Activated T-helper 1 cell treated with anti-CD3 and anti-CD28 coated beads, Interleukin-2, amount 50 U/mL, for 16 hours (primary cell): ENCODE measurements at regions not wholly inside any gene's neighbourhood (a gene's known extent, or its start where the extent isn't known, plus 50 kb on each side); places are given as distances from the start of the nearest gene placed in this dataset.

Experiments
- DNase-seq, 2 donors: peaks; one replicate each; pipeline ENCODE4 v3.0.0-alpha.2; 2020; ENCODE audit warnings: low read depth in 1 of 2, low spot score in 1 of 2

DNA sequence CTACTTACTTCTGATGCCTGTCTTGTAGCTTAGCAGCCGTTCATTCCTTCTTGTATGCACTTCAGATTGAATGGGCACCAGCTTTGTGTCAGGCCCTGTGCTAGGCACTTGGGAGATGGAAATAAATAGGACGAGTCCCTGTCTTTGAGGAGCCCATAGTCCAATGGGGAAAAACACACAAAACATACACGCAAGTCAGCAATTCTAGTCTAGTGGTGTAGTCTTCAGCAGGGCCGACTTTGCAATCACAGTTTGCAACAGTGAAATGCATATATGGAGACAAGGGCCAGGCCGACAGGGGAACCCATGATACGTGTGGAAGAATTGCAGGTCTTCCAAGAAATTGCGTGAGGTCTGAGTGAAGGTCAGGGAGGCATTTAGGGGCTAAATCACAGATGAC lies 262.6 kb downstream of the MAF start:
- no peak for DNase-seq

DNA sequence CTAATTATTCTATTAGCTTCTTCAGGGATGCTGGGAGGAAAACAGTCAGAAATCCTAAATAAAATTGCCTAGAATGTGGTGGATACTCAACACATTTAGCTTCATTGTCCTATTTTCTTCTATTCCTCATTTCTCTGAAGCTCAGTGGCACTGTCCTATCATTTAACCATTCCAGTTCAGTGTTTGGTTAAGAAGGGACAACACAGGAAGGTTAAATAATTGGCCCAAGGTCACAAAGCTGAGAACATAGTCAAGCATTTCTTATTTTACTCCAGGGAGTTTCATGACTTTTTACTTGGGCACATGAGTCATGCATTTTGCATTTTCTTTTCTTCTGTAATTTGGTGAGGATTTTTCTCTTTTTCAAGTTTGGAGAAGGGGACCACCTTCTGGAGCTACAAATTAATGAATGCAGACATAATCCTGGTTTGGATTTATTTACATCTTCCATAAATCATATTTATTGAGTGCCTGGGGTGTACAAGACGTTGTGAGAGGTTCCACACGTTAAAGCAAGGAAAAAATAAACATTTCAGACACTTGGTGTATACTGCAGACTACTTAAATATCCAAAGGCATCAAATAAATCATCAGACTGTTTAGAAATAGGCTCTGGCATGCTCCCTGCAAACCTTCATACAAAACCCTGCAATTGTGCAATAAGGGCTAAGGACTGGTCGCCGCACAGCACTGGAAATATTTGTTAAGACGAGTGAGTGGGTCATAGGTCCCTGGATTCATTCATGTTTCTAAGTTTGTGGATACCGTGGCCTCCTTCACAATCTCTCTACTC lies 263.9 kb downstream of the MAF start:
- no peak for DNase-seq

DNA sequence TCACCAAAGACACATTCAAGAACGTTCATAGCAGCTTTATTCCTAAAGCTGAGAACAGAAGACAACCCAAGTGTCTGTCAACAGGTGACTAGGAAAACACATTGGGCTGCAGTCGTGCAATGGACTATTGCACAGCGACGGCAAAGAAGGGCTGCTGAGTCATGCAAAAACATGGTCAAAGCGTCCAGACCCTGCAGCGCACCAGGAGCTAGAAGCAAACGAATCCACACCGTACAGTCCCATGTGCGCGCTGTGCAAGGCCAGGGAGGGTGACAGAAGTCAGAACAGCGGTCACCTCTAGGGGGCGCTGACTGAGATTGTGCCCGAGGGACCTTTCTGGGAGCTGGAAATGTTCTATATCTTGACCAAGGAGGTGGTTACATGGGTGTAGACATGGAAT lies 266.4 kb downstream of the MAF start:
- peak in 1 of 2 donors; percentile 4 for DNase-seq

DNA sequence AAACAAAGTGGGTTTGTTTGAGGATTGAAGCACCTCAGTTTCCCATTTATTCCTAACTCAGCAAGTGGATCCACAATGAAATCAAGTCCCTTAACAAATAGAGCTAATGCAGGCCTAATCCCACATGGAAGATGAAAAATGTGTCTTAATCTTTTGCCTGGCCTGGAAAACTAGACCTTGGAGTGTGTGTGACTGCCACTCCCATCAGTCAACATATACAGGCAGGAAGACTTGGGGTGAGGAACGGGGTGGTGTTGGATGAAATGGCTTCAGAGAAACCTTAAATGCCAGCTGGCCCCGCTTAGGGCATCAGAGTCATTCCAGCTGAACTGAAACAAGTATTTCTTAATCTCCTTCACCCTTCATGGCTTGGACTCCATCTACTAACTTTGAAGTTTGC lies 269.5 kb downstream of the MAF start:
- DNase-seq = no peak

DNA sequence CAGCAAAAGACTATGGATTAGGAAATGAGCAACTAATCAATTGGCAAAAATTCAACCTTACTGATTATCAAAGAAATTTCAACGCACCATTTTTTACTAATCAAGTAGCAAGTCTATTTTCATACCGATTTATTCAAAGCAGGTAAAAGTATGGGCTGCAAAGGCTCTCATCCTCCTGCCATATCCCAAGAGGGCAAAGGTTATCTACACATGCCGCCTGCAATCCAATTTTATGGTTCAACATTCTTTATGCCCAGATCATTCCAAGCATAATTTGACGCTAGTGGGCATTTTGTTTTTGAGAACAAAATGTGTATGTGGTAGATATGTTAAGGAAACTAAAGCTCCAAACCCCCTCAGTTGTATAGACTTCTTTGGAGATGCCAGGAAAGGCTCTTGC lies 270.6 kb downstream of the MAF start:
- no peak for DNase-seq

DNA sequence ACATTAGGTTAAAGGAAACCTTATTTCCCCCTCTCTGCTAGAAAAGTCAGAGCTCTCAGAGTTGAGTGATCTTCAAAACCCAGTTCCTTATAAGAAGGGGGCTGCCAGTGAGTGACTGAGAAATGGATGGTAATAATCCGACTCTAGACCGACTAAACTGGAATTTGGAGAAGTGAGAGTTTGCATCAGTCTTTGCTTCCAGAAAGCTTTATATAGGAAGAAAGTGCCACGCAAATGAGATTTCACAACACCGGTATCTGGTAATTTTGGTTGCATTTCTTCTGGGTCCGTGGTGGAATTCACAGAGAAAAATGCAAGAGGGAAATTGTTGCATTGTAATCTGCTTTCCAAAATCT lies 271.4 kb downstream of the MAF start:
- no peak for DNase-seq

DNA sequence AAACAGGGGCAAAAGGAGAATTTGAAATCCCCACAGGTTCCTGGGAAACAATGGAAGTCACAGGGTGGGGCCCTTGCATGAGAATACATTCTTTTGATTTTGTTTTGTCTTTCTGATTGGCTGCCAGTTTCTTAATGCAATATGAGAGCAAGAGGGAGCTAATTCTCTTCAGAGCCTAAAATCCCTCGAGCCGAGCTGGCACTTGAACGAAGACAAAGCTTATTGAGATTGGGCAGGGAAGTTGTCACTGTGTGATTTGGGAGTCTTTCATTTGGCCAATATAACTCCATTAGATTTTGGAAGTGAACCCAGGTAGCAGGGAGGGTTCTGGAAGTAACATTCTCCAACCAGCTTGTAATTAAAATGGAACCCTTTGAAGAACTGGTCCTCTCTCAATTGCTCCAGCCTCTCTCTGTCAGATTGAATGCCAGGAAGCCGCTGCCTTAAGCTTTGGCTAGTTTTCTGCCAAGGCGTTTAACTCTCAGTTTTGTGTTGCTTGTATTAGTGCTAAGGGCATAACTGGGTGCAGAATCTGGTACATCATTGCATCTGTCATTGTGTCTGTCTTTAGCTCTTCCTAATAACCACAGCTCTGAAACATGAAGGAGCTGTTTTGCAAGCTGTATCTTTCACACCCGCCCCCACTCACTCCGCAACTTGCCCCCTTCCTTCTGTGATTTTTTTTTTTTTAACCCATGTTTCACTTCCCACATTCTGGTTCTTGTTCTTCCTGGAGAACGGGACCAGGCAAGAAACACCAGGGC lies 272.0 kb downstream of the MAF start:
- DNase-seq = no peak

DNA sequence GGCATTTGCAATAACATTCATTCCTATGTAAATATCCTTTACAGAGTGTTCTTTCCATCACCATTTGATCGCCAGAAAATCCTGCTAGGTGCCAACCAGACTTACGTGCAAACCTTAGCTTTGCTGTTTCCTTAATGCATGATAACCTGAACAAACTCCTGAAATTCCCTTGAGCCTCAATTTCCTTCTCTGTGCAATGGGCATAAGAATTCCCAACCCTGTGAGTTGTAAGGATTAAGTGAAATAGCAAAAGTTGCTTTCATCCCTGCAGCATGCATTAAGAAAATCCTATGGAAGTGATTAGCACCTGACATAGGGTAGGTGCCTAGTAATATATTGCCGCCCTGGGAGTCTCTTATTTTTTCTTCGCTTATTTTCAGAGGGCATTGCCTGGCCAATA lies 272.7 kb downstream of the MAF start:
- DNase-seq = no peak

DNA sequence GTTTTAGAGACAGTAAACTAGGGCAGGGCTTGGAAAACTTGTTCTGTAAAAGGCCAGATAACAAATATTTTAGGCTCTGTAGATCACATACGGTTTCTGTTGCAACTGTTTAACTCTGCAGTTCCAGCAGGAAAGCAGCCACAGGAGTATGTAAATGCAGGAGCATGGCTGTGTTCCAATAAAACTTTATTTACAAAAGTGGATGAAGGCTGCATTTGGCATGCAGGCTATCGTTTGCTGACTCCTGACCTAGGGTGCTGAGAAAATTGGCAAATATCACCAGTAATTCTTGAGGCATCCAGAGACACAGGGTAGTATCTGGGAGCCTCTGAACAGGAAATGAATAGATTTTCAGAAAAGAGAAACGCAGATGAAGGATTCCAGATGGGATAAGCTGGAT lies 274.0 kb downstream of the MAF start:
- DNase-seq = no peak

DNA sequence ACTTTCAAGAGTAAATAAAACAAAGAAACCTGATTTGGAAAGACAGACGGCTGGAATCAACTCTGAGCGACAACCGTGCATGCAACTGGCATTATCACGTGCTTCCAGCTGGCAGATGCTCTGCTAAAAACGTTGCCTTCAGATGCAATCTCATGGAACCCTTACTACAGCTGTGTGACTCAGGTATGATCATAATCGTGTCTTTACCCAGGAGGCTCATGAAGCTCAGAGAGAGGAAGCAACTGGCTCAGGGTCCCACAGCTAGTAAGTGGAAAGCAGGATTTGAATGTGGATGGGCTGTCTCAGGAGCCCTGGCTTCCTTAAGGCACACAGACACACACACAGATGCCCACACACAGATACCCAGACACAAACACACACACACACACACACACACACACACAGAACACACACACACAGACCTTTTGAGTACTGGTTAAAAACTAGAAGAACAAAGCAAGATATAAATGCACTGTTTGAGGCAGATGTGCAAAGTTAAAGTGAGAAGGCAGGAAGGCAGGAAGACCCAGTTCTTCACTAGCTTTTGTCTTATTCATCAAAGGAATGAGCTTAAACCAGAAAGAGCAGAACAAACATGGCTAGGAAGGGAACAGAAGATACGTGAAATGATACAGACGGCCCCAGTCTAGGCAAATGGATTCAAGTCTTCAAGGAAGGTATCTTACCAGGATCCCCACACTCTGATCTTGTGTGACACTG lies 275.2 kb downstream of the MAF start:
- DNase-seq = no peak

DNA sequence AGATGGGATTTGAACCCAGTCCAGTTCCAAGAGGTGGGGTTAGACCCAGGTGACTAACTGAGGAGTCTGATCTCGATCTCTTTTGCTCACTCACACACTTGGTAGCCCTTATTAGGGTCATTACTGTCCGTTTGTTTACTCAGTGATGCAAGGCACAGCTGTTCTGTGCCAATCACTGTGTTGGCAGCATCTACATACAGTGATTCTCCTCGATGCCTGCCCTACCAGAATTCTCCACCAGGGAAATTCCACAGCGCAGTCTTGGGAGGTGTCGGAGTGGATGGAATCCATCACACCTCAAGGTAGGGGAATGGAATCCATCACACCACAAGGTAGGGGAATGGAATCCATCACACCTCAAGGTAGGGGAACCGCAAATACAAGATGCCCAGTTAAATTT lies 279.6 kb downstream of the MAF start:
- no peak for DNase-seq

DNA sequence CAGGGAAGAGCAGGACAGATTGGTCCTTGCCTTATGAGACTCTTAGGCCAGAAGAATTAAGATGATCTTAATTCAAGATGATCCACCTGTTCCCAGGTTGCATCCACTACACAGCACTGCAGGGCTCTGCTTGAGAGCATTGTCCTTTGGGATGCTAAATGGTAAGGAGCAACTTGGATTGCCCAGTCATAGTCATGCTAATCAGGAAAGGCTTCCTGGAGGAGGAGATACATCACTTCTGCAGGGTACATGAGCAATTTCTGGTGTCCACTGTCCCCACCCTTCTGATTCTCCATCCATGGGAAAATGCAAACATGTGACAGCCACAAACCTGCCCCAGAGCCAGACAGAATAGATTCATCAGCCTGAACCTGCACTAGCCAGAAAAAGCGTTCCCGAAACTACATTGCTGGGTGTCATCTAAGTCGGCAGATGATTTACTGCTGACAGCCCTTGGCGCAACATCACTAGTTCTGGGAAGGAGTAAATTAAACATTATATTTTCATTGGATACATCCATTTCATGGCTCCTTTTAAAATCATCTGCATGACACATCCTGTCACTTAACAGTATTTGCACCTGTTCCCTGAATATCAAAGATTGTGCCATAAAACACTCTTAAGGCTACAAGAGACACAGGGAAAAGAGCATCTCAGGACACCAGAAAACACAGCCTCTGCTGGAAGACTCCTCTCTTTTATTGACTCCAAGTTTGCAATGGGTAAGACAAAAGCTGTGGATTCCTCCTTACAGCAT lies 282.2 kb downstream of the MAF start:
- no peak for DNase-seq

DNA sequence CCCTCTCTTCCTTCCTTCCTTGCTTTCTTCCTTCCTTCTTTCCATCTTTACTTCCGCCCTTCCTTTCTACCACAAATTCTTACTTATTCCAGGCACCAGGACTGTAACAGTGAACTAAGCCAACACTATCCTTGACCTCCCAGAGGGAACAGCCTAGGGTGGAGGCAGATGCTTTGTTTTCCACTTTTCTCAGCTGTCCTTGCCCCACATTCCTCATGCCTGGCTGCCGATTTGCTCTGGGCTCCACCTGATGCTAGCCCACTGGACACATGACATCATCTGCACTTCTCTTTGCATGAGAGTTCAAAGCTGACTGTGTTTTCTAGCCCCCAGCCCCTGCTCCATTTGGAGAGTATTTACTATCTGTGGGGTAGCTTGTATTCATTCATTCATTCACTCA lies 283.0 kb downstream of the MAF start:
- no peak for DNase-seq

DNA sequence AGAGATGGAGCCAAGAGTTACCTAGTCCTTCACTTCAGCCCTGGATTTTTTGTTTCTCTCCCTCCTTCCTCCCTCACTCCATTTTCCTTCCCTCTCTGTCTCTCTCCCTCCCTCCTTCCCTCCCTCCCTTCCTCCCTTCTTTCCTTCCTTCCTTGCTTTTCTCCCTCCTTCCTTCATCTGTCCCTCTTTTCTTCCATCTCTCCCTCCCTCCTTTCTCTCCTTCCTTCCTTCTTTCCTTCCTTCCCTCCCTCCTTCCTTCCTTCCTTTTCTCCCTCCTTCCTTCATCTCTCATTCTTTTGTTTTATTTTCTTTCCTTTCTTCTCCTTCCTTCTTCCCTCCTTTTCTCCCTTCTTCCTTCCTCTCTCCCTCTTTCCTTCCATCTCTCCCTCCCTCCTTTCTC lies 283.5 kb downstream of the MAF start:
- DNase-seq = no peak

DNA sequence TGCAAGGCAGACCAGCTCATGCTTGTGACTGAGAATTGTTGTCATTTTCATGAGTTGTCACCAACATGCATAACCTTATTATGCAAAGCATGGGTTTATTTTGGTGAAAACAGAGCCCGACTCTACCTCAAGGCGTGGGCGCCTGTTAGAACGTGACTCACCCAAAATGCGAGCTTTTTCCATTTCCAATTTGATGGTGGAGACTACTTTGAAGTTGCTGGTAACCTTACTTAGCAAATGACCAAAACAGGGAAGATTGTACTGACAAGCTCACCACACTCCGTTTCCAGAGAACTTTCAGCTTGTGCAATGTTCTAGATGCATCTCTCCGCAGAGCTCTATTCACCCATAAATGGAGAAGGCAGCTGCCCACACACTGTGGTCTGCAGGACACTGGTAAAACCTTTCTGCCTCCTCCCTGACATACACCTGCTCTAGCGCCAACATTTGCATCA lies 284.5 kb downstream of the MAF start:
- peak in 1 of 2 donors; percentile 48 for DNase-seq

DNA sequence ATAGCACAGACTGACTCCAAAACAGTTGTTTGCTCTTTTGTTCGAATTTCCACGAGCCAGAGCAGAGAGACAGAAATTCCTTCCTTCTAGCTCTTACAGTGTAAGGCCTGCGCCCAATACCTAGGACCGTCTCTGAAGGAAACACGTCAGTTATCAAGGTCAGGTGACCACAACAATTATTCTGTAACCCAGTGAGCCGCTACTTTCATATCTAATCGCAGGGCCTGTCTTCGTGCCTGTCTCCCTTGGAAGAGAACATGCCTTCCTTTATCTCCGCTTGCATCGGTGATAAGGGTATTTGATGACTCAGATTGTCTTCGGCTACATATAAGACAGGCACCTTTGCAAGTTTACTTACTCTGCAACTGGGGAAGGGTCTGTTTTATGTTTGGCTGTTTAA lies 288.0 kb downstream of the MAF start:
- DNase-seq = no peak

DNA sequence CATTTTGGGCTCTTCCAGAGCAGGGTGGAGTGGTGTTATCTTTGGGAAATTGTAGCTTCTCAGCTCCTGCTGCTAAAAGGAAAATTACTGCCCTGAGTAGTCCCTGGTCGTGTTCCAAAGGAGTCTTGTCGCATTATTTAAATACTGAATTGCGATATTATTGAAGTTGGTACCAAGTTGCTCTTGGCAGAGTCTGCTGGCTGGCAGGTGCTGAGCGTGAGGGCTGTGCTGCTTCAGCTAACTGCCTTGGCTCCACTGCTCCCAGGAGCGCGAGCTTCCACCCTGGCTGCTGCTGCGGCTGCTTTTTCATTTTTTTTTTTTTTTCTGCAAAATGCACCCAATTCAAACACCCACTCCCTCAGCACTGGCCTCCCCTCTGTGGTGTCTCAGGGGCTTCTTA lies 289.8 kb downstream of the MAF start:
- no peak for DNase-seq

DNA sequence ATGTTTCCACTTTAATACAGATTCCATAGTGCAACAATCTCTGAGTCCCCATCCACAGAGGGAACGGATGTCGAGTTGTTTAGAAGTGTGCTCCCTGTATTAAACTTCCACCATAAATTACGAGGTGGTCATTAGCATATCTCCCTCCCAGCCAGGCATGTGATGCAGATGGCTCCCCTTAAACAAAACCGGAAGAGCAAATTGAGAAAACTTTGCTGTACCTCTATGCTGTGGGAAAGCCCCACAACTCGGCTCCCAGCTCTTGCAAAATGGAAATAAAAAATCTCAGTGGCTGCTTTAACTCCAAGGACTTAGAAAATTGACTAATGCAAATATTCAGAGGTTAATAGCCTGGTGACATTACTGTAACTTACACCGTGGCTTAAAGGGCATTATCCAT lies 290.9 kb downstream of the MAF start:
- DNase-seq = no peak

DNA sequence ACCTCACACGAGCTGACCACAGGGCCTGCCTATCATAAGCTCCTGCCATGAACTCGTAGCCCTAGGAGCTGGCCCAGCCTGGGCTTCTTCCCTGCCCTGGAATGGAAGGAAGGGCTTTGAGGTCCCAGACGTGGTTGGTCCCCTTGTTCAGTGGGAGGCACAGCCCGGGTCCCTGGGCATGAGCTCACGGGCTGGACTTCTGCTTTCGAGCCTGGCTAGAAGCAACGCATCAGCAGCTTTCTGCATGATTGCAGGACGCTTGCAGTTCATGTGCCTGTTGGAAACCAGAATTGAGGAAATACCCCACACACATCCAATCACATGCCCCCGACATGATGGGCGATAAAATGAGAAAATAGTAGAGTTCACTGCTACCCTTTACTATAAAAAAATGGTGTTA lies 293.3 kb downstream of the MAF start:
- DNase-seq = no peak

DNA sequence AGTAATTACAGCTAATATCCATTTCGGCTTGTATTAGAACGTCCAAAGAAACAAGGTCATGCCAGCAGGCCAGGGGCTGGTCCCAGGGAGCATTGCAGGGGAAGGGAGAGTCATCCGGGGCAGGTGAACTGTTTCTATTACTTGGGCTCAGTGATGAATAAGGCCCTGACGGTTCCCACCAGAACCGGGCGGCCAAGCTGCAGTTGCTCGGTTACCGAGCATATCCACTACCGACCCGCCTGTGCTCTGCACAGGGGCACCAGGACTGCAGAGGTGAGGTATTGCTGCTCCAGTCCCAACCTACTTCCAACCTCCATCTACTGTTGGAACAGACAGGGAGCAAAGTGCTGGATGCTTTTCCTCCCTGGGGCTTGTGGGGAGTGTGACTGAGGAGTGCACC lies 295.5 kb downstream of the MAF start:
- DNase-seq = no peak

DNA sequence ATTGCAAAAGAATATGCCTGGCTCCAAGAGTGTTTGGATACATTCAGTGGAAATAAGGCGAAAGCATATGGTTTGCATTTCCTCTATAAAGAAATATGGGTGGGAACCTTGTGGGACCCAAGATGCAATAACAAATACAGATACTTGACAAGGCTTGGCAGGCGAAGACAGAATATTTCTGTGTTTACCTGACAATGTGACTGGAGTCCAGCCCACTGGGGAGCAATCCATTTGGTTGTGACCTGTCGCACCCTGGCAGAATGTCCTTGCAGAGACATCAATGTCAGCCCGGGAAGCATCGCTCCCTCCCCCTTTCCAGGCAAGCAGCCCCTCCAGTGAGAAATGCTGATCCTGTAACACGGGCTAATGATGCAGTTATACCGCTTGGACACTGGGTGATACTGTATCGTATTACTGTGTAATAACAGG lies 296.6 kb downstream of the MAF start:
- DNase-seq = no peak
